HCT116 (cell line): ENCODE measurements at regions not wholly inside any gene's neighbourhood (a gene's known extent, or its start where the extent isn't known, plus 50 kb on each side); places are given as distances from the start of the nearest gene placed in this dataset.

Experiments
- ATAC-seq: fragments of 200-7000 bp; cut with Tn5 transposase; 2 replicates; pipeline ENCODE4 v1.9.1; 2020; ENCODE audit warnings: mild to moderate bottlenecking, moderate library complexity
- BruUV-seq: library from RNA; stranded (reverse); fragments of 400-500 nt; replicated peaks from 2 replicates; lab custom pipeline; 2021; lab: Mats Ljungman, UMichigan
- CTCF ChIA-PET: fragments of 300-600 bp; sonication (Branson Sonifier 250); formaldehyde crosslinking; loops from one replicate; lab custom pipeline; 2021; ENCODE audit warnings: antibody characterized with exemption; lab: Charles Lee
- POLR2A ChIA-PET: fragments of 300-600, 350-600 bp; sonication (Branson Sonifier 250); formaldehyde crosslinking; loops from one replicate; lab custom pipeline; 2021; ENCODE audit warnings: antibody characterized with exemption; lab: Charles Lee
- RAD21 ChIA-PET, 2 experiments: fragments of 300-600 bp; sonication (Branson Sonifier 250); formaldehyde crosslinking; loops; one replicate each; lab custom pipeline; 2023; ENCODE audit warnings: low total read pairs in 2 of 2; ENCODE audit not compliant: uncharacterized antibody in 2 of 2, unreplicated experiment in 2 of 2, low non-redundant PET in 1 of 2; lab: Charles Lee
- DNase-seq: peaks from one replicate; pipeline ENCODE4 v3.0.0-alpha.2; 2010; ENCODE audit warnings: low read depth, low spot score
- H2AFZ ChIP-seq: fragments of 200-600 bp; shearing (Covaris generic), sonication (generic); 2 replicates; pipeline ENCODE4 v1.6.1; 2017; ENCODE audit warnings: low read depth, mixed run types, mixed read lengths, antibody characterized with exemption, low read length; ENCODE audit not compliant: poor library complexity, severe bottlenecking
- H3K27ac ChIP-seq: 2 replicates; pipeline ENCODE4 v1.5.1; 2012; ENCODE audit warnings: low read depth, low read length
- H3K27me3 ChIP-seq: fragments of 200-600 bp; sonication (generic); 2 replicates; pipeline ENCODE4 v1.6.1; 2016; ENCODE audit warnings: mixed run types, low read length, mixed read lengths; ENCODE audit not compliant: insufficient read depth
- H3K36me3 ChIP-seq, 2 experiments: fragments of 200-500 bp in 1 of 2; fragments of 200-600 bp in 1 of 2; sonication (Bioruptor generic) in 1 of 2; sonication (generic) in 1 of 2; 2 replicates each; pipeline versions ENCODE4 v1.5.1 to v1.6.1; 2014 to 2016; ENCODE audit warnings: low read length in 2 of 2, inconsistent platforms in 1 of 2, mixed read lengths in 1 of 2, mixed run types in 1 of 2; ENCODE audit not compliant: insufficient read depth in 2 of 2, control insufficient read depth in 1 of 2
- H3K4me1 ChIP-seq, 2 experiments: fragments of 200-600 bp in 1 of 2; sonication (generic) in 1 of 2; 2 replicates each; pipeline versions ENCODE4 v1.5.1 to v1.6.1; 2012 to 2017; ENCODE audit warnings: low read length in 2 of 2, inconsistent platforms in 1 of 2, mild to moderate bottlenecking in 1 of 2, mixed read lengths in 1 of 2, mixed run types in 1 of 2, moderate library complexity in 1 of 2; ENCODE audit not compliant: insufficient read depth in 2 of 2, control insufficient read depth in 1 of 2
- H3K4me2 ChIP-seq: fragments of 200-600 bp; sonication (generic); 2 replicates; pipeline ENCODE4 v1.6.1; 2017; ENCODE audit warnings: mixed run types, low read length, mixed read lengths
- H3K4me3 ChIP-seq, 2 experiments: fragments of 200-600 bp in 1 of 2; sonication (generic) in 1 of 2; replicated peaks in 1 of 2; 2 replicates each; pipeline ENCODE4 v1.5.1; 2011 to 2016; ENCODE audit warnings: low read length in 2 of 2, control low read depth in 1 of 2, low read depth in 1 of 2, mild to moderate bottlenecking in 1 of 2, mixed read lengths in 1 of 2, mixed run types in 1 of 2
- H3K79me2 ChIP-seq: fragments of 200-600 bp; sonication (generic); 2 replicates; pipeline ENCODE4 v1.6.1; 2017; ENCODE audit warnings: mild to moderate bottlenecking, mixed run types, low read length, moderate library complexity, mixed read lengths; ENCODE audit not compliant: insufficient read depth
- H3K9ac ChIP-seq: fragments of 200-600 bp; sonication (generic); 2 replicates; pipeline ENCODE4 v1.6.1; 2016; ENCODE audit warnings: low read length, mixed read lengths
- H3K9me2 ChIP-seq: fragments of 200-600 bp; sonication (generic), shearing (Covaris generic); 2 replicates; pipeline ENCODE4 v1.6.1; 2017; ENCODE audit warnings: mixed run types, mild to moderate bottlenecking, moderate library complexity; ENCODE audit not compliant: insufficient read depth
- H3K9me3 ChIP-seq, 2 experiments: fragments of 200-500 bp in 1 of 2; fragments of 200-600 bp in 1 of 2; sonication (Bioruptor generic) in 1 of 2; sonication (generic) in 1 of 2; 2 replicates each; pipeline ENCODE4 v1.6.1; 2014 to 2017; ENCODE audit warnings: low read length in 2 of 2, mixed read lengths in 2 of 2, inconsistent platforms in 1 of 2, low read depth in 1 of 2, mild to moderate bottlenecking in 1 of 2, mixed run types in 1 of 2, moderate library complexity in 1 of 2; ENCODE audit not compliant: control insufficient read depth in 1 of 2, insufficient read depth in 1 of 2
- H4K20me1 ChIP-seq: fragments of 200-600 bp; sonication (generic), shearing (Covaris generic); 2 replicates; pipeline ENCODE4 v1.6.1; 2017; ENCODE audit warnings: mixed run types, mild to moderate bottlenecking, moderate library complexity; ENCODE audit not compliant: insufficient read depth
- ELF1 ChIP-seq: IDR thresholded peaks from 2 replicates; pipeline ENCODE4 v1.6.1; 2012; ENCODE audit warnings: low read depth, borderline replicate concordance
- EZH2 ChIP-seq: fragments of 200-600 bp; sonication (generic); IDR thresholded peaks from 2 replicates; pipeline ENCODE4 v1.6.1; 2017; ENCODE audit warnings: antibody characterized with exemption, mixed run types
- EZH2phosphoT487 ChIP-seq: fragments of 200-600 bp; IDR thresholded peaks from 2 replicates; pipeline ENCODE4 v1.6.1; 2018; ENCODE audit warnings: antibody characterized with exemption, borderline replicate concordance
- TCF7L2 ChIP-seq: IDR thresholded peaks from 2 replicates; pipeline ENCODE4 v1.7.0; 2011; ENCODE audit warnings: borderline replicate concordance, inconsistent platforms; ENCODE audit not compliant: insufficient read depth, insufficient read length; ENCODE audit errors: extremely low read depth
- intact Hi-C: fragments of 100-400 bp; cut with micrococcal nuclease; formaldehyde crosslinking; loops from 2 replicates; pipeline ENCODE4 v1.10.0; 2022
- TF ChIP-seq, protein P1 (sequence below): IDR thresholded peaks from 2 replicates; pipeline ENCODE4 v1.6.1; 2012

DNA sequence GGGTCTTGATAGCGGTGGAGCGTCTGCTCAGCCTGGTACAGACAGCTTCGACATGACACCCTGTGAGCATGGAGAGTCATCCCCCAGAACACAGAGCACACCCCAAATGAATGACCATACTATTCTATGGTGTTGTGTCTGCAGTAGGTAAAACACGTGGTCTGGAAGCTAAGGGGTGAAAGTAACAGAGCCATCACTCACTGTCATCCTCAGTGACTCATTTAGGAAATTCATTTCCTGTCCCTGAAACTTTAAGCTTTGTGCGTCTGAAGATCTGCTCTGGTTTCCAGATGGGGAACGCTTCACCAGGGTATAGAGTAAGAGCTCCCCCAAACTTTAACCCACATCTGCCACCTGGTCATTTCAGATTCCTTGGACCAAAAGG, 94.8 kb upstream of the DISP3 start:
- no peak overlapping the region for H3K27ac ChIP-seq
- H3K36me3 ChIP-seq, result no peaks in the 10 kb centered on the region
- H3K9ac ChIP-seq, result no peak overlapping the region
- peaks cover 0 to 14% of the 10 kb centered on the region in 2 experiments for H3K4me1 ChIP-seq
- H3K9me2 ChIP-seq, result no peaks in the 10 kb centered on the region
- H3K9me3 ChIP-seq, result no peaks in the 10 kb centered on the region
- no peaks in the 10 kb centered on the region for H4K20me1 ChIP-seq
- no peaks in the 10 kb centered on the region for H3K79me2 ChIP-seq
- peak; percentile 39; the same call in 1 of the 2 replicates for ATAC-seq
- ChIA-PET RAD21 (no interaction called here), POLR2A (no interaction called here), CTCF (interaction anchor here (1.3 kb wide), 1 partner anchor 20 kb away, joined by 5 read pairs; no protein-coding TSS in a partner anchor)
- H3K4me2 ChIP-seq, result peak overlapping the region; percentile 26
- TF ChIP-seq ELF1, result no peak
- TF ChIP-seq, protein P1, sequence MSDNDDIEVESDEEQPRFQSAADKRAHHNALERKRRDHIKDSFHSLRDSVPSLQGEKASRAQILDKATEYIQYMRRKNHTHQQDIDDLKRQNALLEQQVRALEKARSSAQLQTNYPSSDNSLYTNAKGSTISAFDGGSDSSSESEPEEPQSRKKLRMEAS, result peak; percentile 45; the same call in 1 of the 2 replicates
- no peak for DNase-seq
- no TSS peak for BruUV-seq
- H3K27me3 ChIP-seq, result peaks cover 16% of the 10 kb centered on the region; the same call in 1 of the 2 replicates
- H2AFZ ChIP-seq, result no peak overlapping the region
- H3K4me3 ChIP-seq, result no peak overlapping the region
- intact Hi-C loops, result no loop called here

DNA sequence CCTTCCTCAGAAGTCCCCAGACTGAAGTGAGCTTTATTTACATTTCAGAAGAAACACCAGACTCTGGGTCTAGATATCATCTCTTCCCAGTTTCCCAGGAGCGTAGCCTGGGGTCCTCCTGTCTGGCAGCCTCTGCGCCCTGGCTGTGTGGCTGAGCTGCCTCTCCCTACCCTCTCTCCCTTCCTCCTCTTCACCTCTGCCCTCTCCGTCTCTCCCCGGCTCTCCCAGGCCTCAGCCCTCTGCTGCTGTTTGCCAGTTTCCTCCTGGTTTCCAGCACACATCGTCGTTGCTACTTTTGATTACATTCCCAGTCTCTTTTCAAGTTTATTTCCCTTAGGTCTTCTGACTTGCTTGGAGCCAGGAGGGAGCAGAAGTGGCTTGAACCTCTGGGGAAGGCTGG, 91.1 kb upstream of the DISP3 start:
- BruUV-seq, result no TSS peak
- CTCF ChIA-PET, result no interaction called here

More for the DNA sequence above, 91.1 kb upstream of the DISP3 start:
- no peak overlapping the region for H3K27ac ChIP-seq
- no peaks in the 10 kb centered on the region for H4K20me1 ChIP-seq
- H3K4me2 ChIP-seq, result no peak overlapping the region
- H3K79me2 ChIP-seq, result no peaks in the 10 kb centered on the region
- TF ChIP-seq EZH2 (no peak), TCF7L2 (no peak), EZH2phosphoT487 (no peak)
- no peaks in the 10 kb centered on the region for H3K36me3 ChIP-seq
- no peak overlapping the region for H2AFZ ChIP-seq
- ATAC-seq, result no peak
- ChIA-PET POLR2A (no interaction called here), RAD21 (no interaction called here)
- intact Hi-C loops, result no loop called here
- H3K9me2 ChIP-seq, result no peaks in the 10 kb centered on the region
- DNase-seq, result no peak
- peaks cover 0 to 14% of the 10 kb centered on the region in 2 experiments for H3K4me1 ChIP-seq
- peaks cover 27% of the 10 kb centered on the region; the same call in 1 of the 2 replicates for H3K27me3 ChIP-seq
- H3K9me3 ChIP-seq, result no peaks in the 10 kb centered on the region
- no peak overlapping the region for H3K4me3 ChIP-seq
- H3K9ac ChIP-seq, result no peak overlapping the region
